Tibial nerve (tissue), 4 donors: ENCODE measurements at regions not wholly inside any gene's neighbourhood (a gene's known extent, or its start where the extent isn't known, plus 50 kb on each side); places are given as distances from the start of the nearest gene placed in this dataset.

ENCODE experiments used
- DNase-seq, 2 donors: peaks; one replicate each; pipeline ENCODE4 v3.0.0-alpha.2; 2019; ENCODE audit warnings: low spot score in 2 of 2
- H3K27ac ChIP-seq, 4 donors: fragments of 200-600 bp; sonication (generic) in 3 of 4; one replicate each; pipeline ENCODE4 v1.5.1; 2017 to 2019; ENCODE audit warnings: mild to moderate bottlenecking in 1 of 4
- H3K27me3 ChIP-seq, 2 donors: fragments of 200-600 bp; sonication (generic) in 1 of 2; one replicate each; pipeline versions ENCODE4 v1.5.1 to v1.6.0; 2017 to 2019
- H3K36me3 ChIP-seq, 3 donors: fragments of 200-600 bp; sonication (generic); one replicate each; pipeline ENCODE4 v1.5.1; 2018 to 2019
- H3K4me1 ChIP-seq, 4 donors: fragments of 200-600 bp; sonication (generic) in 3 of 4; one replicate each; pipeline ENCODE4 v1.5.1; 2017 to 2019
- H3K4me3 ChIP-seq, 4 donors: fragments of 200-600 bp; sonication (generic) in 3 of 4; one replicate each; pipeline ENCODE4 v1.5.1; 2017 to 2019; ENCODE audit warnings: mild to moderate bottlenecking in 1 of 4, moderate library complexity in 1 of 4
- H3K9me3 ChIP-seq, 4 donors: fragments of 200-600 bp; sonication (generic) in 3 of 4; one replicate each; pipeline ENCODE4 v1.5.1; 2017 to 2019
- EP300 ChIP-seq, 2 donors: sonication (generic); formaldehyde crosslinking; IDR thresholded peaks; one replicate each; pipeline ENCODE4 v1.6.1; 2017; ENCODE audit warnings: antibody characterized with exemption in 2 of 2, mild to moderate bottlenecking in 1 of 2
- POLR2A ChIP-seq, 2 donors: fragments of 450-650 bp; IDR thresholded peaks; one replicate each; pipeline ENCODE4 v1.6.1; 2017; ENCODE audit warnings: antibody characterized with exemption in 2 of 2, mild to moderate bottlenecking in 2 of 2, moderate library complexity in 2 of 2
- WGBS, 2 donors: methylation state at CpG; one replicate each; pipeline ENCODE4 v1.1.5; 2018; 5-methylcytosine and 5-hydroxymethylcytosine counted together
- TF ChIP-seq, protein P1 (sequence below), 5 experiments: fragments of 200-600 bp in 3 of 5; fragments of 450-650 bp in 2 of 5; sonication (generic) in 3 of 5; IDR thresholded peaks; one replicate each; pipeline ENCODE4 v1.5.1; 2016 to 2019; ENCODE audit warnings: antibody characterized with exemption in 5 of 5, mild to moderate bottlenecking in 3 of 5, moderate library complexity in 2 of 5

DNA sequence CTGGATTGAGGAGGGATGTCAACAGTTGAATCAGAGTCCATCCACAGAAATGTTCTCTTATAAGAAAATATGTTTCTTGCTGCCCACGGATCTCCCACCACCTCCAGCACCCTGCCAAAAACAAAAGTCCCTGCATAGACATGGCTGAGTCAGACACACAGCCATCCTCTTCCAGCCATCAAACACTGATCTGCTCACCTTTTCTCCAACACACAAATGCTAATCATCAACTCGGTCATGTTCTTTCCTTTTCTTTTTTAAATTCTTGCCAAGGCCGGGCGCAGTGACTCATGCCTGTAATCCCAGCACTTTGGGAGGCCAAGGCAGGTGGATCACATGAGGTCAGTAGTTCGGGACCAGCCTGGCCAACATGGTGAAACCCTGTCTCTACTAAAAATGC is 110.7 kb upstream of the IL12A start:
- no peaks in the 10 kb centered on the region for H3K36me3 ChIP-seq
- no peaks in the 10 kb centered on the region for H3K27me3 ChIP-seq
- TF ChIP-seq, protein P1, sequence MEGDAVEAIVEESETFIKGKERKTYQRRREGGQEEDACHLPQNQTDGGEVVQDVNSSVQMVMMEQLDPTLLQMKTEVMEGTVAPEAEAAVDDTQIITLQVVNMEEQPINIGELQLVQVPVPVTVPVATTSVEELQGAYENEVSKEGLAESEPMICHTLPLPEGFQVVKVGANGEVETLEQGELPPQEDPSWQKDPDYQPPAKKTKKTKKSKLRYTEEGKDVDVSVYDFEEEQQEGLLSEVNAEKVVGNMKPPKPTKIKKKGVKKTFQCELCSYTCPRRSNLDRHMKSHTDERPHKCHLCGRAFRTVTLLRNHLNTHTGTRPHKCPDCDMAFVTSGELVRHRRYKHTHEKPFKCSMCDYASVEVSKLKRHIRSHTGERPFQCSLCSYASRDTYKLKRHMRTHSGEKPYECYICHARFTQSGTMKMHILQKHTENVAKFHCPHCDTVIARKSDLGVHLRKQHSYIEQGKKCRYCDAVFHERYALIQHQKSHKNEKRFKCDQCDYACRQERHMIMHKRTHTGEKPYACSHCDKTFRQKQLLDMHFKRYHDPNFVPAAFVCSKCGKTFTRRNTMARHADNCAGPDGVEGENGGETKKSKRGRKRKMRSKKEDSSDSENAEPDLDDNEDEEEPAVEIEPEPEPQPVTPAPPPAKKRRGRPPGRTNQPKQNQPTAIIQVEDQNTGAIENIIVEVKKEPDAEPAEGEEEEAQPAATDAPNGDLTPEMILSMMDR (IDR thresholded peaks at IDR 0.05) = no peak
- TF ChIP-seq POLR2A (IDR thresholded peaks at IDR 0.05) (no peak), EP300 (IDR thresholded peaks at IDR 0.05) (no peak)
- H3K4me1 ChIP-seq = peaks cover 0 to 13% (median 5%) of the 10 kb centered on the region in 4 donors
- H3K27ac ChIP-seq = no peak overlapping the region
- no peak for DNase-seq
- H3K4me3 ChIP-seq = no peak overlapping the region
- 79 to 84% methylated on average over 5 of the region's 5 CpGs for WGBS, 2 donors
- H3K9me3 ChIP-seq = no peaks in the 10 kb centered on the region

DNA sequence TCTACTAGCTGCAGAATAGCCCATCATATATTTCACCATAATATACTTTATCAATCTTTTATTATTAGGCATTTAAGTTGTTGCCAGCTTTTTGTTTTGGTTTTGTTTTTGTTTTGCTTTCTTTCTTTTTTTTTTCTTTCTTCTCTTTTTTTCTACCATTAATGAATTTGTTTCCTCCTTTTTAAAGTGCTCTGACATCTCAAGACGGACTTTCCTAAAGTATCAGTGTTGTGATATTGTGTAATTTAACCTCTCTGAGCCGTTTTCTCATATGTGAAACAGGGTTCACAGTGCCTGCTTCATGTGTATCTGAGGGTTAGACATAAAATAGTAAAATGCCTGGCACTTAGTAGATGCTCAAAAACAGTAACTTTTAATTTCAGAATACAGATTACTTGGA is 109.5 kb upstream of the IL12A start:
- TF ChIP-seq EP300 (IDR thresholded peaks at IDR 0.05) (no peak), POLR2A (IDR thresholded peaks at IDR 0.05) (no peak)
- TF ChIP-seq, protein P1 (IDR thresholded peaks at IDR 0.05) = no peak
- no peaks in the 10 kb centered on the region for H3K36me3 ChIP-seq
- H3K27ac ChIP-seq = no peak overlapping the region
- peaks cover 0 to 24% (median 9%) of the 10 kb centered on the region in 4 donors for H3K4me1 ChIP-seq
- no peaks in the 10 kb centered on the region for H3K27me3 ChIP-seq
- no peak overlapping the region for H3K4me3 ChIP-seq
- DNase-seq = no peak
- no peaks in the 10 kb centered on the region for H3K9me3 ChIP-seq
- WGBS, 2 donors = 59 to 64% methylated on average over 2 of the region's 2 CpGs

DNA sequence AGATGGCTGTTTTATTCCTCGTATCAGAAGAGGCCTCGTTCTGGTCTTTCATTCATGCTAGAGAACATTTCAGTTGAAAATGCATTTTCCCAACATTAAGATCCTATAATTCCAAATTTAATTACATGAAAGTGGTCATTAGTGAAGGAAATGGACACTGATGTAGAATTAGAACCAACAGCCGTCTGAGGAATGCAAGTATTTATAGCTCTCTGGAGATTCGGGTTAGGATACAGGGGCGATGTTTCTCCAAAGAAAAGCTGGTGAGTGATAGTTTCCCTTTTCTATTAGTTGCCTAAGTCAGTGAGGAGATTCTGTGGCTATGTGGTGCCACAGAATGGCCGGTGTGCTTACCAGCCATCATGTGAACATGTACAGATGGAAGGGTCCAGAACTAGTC is 109.0 kb upstream of the IL12A start:
- Histone ChIP-seq H3K27ac (peak overlapping the region in 1 of 4 donors; percentile 18), H3K4me3 (no peak overlapping the region), H3K9me3 (no peaks in the 10 kb centered on the region), H3K36me3 (no peaks in the 10 kb centered on the region), H3K27me3 (no peaks in the 10 kb centered on the region), H3K4me1 (peaks cover 0 to 24% (median 9%) of the 10 kb centered on the region in 4 donors)
- no peak for TF ChIP-seq EP300 (IDR thresholded peaks at IDR 0.05)
- 50 to 55% methylated on average over 6 of the region's 6 CpGs for WGBS, 2 donors
- DNase-seq = no peak

DNA sequence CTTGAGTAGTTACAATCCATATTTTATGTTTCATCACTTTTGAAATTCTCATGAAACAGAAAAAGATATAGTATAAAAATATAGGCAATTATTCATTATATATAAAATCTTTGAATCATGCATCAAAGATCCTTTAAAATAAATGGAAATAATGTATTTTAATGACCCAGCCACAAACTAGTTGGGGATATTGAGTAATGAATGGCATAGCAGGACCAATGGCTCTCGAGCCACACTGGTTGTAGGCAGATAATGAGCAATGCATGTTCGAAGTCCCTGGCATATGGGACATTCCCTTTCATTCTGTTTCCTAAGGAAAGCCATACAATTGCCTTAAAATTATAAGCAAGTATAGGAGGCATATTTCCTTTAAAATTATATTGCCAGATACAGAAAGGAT is 107.4 kb upstream of the IL12A start:
- TF ChIP-seq POLR2A (IDR thresholded peaks at IDR 0.05) = no peak
- no peak for TF ChIP-seq EP300 (IDR thresholded peaks at IDR 0.05)
- TF ChIP-seq, protein P1 (IDR thresholded peaks at IDR 0.05) = no peak
- 58 to 70% methylated on average over 2 of the region's 2 CpGs for WGBS, 2 donors
- Histone ChIP-seq H3K9me3 (no peaks in the 10 kb centered on the region), H3K4me3 (no peak overlapping the region), H3K4me1 (peaks cover 0 to 39% (median 9%) of the 10 kb centered on the region in 4 donors), H3K27ac (peak overlapping the region in 1 of 4 donors; percentile 76), H3K27me3 (no peaks in the 10 kb centered on the region), H3K36me3 (no peaks in the 10 kb centered on the region)
- no peak for DNase-seq

DNA sequence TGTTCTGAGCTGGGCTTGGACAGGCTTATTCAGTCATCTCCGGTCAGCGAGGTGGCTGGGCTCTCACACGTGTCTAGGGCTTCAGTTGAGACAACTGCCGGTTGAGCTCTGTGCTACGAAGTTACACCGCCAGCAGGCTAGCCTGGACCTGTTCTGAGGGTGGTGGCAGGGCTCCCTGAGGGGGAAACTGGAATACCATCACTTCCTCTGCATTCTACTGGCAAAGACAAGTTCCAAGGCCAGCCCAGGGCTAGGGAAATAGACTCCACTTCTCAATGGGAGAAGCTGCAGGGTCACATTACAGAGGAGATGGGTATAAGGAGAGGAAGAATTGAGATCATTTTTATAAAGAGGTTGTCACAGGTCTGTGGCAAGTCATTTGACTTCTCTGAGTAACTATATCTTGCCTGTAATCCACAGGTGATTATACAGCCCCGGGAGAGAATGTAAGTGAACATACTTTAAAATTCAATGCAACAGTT is 106.8 kb upstream of the IL12A start:
- Histone ChIP-seq H3K4me1 (peaks cover 0 to 39% (median 9%) of the 10 kb centered on the region in 4 donors), H3K27ac (peak overlapping the region; percentile 15 to 76 (median 50)), H3K9me3 (no peaks in the 10 kb centered on the region), H3K27me3 (no peaks in the 10 kb centered on the region), H3K4me3 (no peak overlapping the region), H3K36me3 (no peaks in the 10 kb centered on the region)
- TF ChIP-seq POLR2A (IDR thresholded peaks at IDR 0.05) = no peak
- no peak for TF ChIP-seq EP300 (IDR thresholded peaks at IDR 0.05)
- TF ChIP-seq, protein P1 (IDR thresholded peaks at IDR 0.05) = no peak
- DNase-seq = no peak
- 61 to 65% methylated on average over 7 of the region's 7 CpGs for WGBS, 2 donors

DNA sequence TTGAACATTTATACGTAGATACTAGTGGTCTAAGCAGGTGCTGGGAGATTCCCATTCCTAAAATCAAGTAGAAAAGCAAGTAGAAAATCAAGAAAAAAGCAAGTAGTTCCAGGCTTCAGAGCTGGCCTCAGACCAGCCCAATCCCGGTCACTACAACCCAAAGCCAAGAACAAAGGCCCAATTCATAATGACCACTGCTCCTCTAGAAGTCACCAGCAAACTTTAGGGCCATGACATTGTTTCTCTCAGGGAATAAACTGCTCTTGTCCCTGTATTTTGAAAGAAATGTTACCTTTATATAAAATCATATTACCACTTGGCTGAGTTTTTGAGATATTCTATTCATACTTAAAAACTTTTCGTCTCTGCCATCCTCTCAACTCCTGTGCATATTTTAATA is 106.3 kb upstream of the IL12A start:
- peaks cover 0 to 39% (median 9%) of the 10 kb centered on the region in 4 donors for H3K4me1 ChIP-seq
- H3K36me3 ChIP-seq = no peaks in the 10 kb centered on the region
- H3K4me3 ChIP-seq = no peak overlapping the region
- peak overlapping the region; percentile 15 to 76 (median 50) for H3K27ac ChIP-seq
- H3K9me3 ChIP-seq = no peaks in the 10 kb centered on the region
- no peak for DNase-seq
- TF ChIP-seq POLR2A (IDR thresholded peaks at IDR 0.05) (no peak), EP300 (IDR thresholded peaks at IDR 0.05) (no peak)
- TF ChIP-seq, protein P1 (IDR thresholded peaks at IDR 0.05) = no peak
- WGBS, 2 donors = 49 to 52% methylated on average over 3 of the region's 3 CpGs
- H3K27me3 ChIP-seq = no peaks in the 10 kb centered on the region
